Superior temporal gyrus (tissue), 1 donor: ENCODE measurements at regions not wholly inside any gene's neighbourhood (a gene's known extent, or its start where the extent isn't known, plus 50 kb on each side); places are given as distances from the start of the nearest gene placed in this dataset.
"Not testable (repeated sequence)": the region's sequence is repeated elsewhere in the genome, so short reads cannot be mapped to it uniquely, and the experiment has no call there.

Experiments
- DNase-seq: peaks from one replicate; pipeline ENCODE4 v3.0.0-alpha.2; 2016; ENCODE audit errors: extremely low spot score

GRCh38 chr14:30069536-30069935, 141.9 kb upstream of the PRKD1 start:
- no peak for DNase-seq

GRCh38 chr14:30072454-30072853, 144.8 kb upstream of the PRKD1 start:
- DNase-seq: not testable (repeated sequence)

- DNase-seq: no peak
Measured at GRCh38 chr14:30077946-30078345, 150.3 kb upstream of the PRKD1 start.

GRCh38 chr14:30078811-30079402, 151.3 kb upstream of the PRKD1 start:
- no peak for DNase-seq

GRCh38 chr14:30082486-30082885, 154.8 kb upstream of the PRKD1 start:
- DNase-seq: no peak

GRCh38 chr14:30084811-30085210, 157.2 kb upstream of the PRKD1 start:
- DNase-seq: no peak

GRCh38 chr14:30085943-30086342, 158.3 kb upstream of the PRKD1 start:
- no peak for DNase-seq

GRCh38 chr14:30088620-30089019, 161.0 kb upstream of the PRKD1 start:
- DNase-seq: no peak

- no peak for DNase-seq
Measured at GRCh38 chr14:30108975-30109700, 181.5 kb upstream of the PRKD1 start.

- no peak for DNase-seq
Measured at GRCh38 chr14:30114051-30114450, 186.4 kb upstream of the PRKD1 start.

- DNase-seq: no peak
Measured at GRCh38 chr14:30115756-30116155, 188.1 kb upstream of the PRKD1 start.

- peak; percentile 43 for DNase-seq
Measured at GRCh38 chr14:30118992-30119640, 191.5 kb upstream of the PRKD1 start.

- no peak for DNase-seq
Measured at GRCh38 chr14:30125322-30125979, 197.8 kb upstream of the PRKD1 start.

GRCh38 chr14:30129807-30130206, 202.2 kb upstream of the PRKD1 start:
- DNase-seq: no peak

GRCh38 chr14:30131581-30132097, 204.0 kb upstream of the PRKD1 start:
- peak; percentile 32 for DNase-seq

- DNase-seq: no peak
Measured at GRCh38 chr14:30132196-30132595, 204.5 kb upstream of the PRKD1 start.

- no peak for DNase-seq
Measured at GRCh38 chr14:30134936-30135335, 207.3 kb upstream of the PRKD1 start.

GRCh38 chr14:30138567-30138966, 210.9 kb upstream of the PRKD1 start:
- no peak for DNase-seq

- no peak for DNase-seq
Measured at GRCh38 chr14:30142216-30142615, 214.6 kb upstream of the PRKD1 start.

- DNase-seq: no peak
Measured at GRCh38 chr14:30143627-30144026, 216.0 kb upstream of the PRKD1 start.

GRCh38 chr14:30153717-30154116, 226.1 kb upstream of the PRKD1 start:
- DNase-seq: no peak

- peak; percentile 37 for DNase-seq
Measured at GRCh38 chr14:30156571-30156970, 228.9 kb upstream of the PRKD1 start.
